ENCODE measurements at regions not wholly inside any gene's neighbourhood (a gene's known extent, or its start where the extent isn't known, plus 50 kb on each side); places are given as distances from the start of the nearest gene placed in this dataset.

DNA sequence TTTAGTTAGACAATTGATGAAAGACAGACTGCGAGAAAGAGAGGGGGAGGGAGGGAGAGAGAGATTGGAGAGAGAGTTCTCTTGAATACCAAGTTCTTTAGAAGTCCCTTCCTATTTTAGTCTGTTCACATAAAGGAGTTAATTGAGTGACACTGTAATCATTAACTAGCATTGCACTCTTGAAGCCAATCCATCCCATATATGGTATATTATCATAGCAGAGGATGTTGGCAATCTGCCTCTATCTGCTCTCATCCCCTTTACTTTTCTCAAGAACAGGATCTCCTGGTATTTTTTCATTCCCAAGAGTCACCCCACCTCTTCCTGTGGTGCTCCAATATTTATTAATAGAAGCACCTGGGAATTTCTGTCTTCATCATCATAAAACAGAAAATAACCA is 959.6 kb upstream of the NDST4 start:
- Histone ChIP-seq H3K36me3 (ENCODE audit: low read depth) (no peaks in the 10 kb centered on the region), H3K4me3 (ENCODE audit: severe bottlenecking) (no peak overlapping the region), H3K27me3 (ENCODE audit: insufficient read depth, poor library complexity, severe bottlenecking) (no peaks in the 10 kb centered on the region), H3K4me1 (ENCODE audit: insufficient read depth, poor library complexity, severe bottlenecking) (peaks cover 4% of the 10 kb centered on the region), H3K27ac (ENCODE audit: poor library complexity, severe bottlenecking) (no peak overlapping the region), H3K9me3 (ENCODE audit: severe bottlenecking) (no peaks in the 10 kb centered on the region)
- TF ChIP-seq, protein P1, sequence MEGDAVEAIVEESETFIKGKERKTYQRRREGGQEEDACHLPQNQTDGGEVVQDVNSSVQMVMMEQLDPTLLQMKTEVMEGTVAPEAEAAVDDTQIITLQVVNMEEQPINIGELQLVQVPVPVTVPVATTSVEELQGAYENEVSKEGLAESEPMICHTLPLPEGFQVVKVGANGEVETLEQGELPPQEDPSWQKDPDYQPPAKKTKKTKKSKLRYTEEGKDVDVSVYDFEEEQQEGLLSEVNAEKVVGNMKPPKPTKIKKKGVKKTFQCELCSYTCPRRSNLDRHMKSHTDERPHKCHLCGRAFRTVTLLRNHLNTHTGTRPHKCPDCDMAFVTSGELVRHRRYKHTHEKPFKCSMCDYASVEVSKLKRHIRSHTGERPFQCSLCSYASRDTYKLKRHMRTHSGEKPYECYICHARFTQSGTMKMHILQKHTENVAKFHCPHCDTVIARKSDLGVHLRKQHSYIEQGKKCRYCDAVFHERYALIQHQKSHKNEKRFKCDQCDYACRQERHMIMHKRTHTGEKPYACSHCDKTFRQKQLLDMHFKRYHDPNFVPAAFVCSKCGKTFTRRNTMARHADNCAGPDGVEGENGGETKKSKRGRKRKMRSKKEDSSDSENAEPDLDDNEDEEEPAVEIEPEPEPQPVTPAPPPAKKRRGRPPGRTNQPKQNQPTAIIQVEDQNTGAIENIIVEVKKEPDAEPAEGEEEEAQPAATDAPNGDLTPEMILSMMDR (IDR thresholded peaks at IDR 0.05; ENCODE audit: poor library complexity, severe bottlenecking), result no peak
- ATAC-seq (ENCODE audit: low read depth) (no peak), DNase-seq (ENCODE audit: low spot score) (no peak)

DNA sequence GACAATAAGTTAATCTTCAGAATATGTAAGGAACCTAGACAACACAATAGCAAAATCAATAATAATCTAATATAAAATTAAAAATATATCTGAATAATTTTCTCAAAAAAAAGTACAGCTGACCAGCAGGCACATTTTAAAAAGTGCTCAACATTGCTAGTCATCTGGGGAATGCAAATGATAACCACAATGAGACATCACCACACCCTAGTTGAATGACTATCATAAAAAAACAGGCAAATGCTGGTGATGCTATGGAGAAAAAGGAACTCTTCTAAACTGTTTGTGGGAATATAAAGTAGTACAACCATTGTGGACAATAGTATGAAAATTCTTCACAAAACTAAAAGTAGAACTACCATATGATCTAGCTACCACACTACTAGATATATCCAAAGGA is 956.9 kb upstream of the NDST4 start:
- Histone ChIP-seq H3K27ac (ENCODE audit: poor library complexity, severe bottlenecking) (no peak overlapping the region), H3K9me3 (ENCODE audit: severe bottlenecking) (peaks cover 2% of the 10 kb centered on the region), H3K27me3 (ENCODE audit: insufficient read depth, poor library complexity, severe bottlenecking) (no peaks in the 10 kb centered on the region), H3K4me3 (ENCODE audit: severe bottlenecking) (no peak overlapping the region), H3K4me1 (ENCODE audit: insufficient read depth, poor library complexity, severe bottlenecking) (peaks cover 4% of the 10 kb centered on the region), H3K36me3 (ENCODE audit: low read depth) (no peaks in the 10 kb centered on the region)
- TF ChIP-seq, protein P1 (IDR thresholded peaks at IDR 0.05; ENCODE audit: poor library complexity, severe bottlenecking), result no peak
- DNase-seq (ENCODE audit: low spot score) (no peak), ATAC-seq (ENCODE audit: low read depth) (peak; percentile 79; the same call in 2 of the 3 replicates)

DNA sequence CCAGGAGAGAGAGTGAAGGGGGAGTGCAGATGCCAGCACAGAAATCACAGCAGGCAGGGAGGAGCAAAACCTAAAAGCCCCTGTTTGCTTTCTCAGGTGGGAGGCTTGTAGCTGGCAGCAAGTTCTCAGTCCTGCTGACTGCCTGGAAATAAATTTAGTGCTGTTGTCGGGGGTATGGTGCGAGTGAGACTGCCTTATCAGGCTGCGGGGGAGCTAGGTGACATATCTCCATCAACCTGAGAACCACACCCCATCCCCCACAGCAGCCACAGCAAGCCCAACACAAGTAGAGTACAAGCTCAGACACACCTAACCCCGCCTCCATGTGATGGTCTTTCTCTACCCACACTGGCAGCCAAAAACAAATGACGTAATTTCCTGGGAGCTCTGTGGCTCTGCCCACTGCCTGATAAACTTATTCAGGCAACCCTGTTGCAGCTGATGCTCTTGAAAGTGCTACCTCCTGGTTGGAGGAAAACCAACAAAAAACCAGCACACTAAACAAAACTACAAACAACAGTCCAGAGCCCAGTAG is 953.4 kb upstream of the NDST4 start:
- no peak overlapping the region for H3K27ac ChIP-seq (ENCODE audit: poor library complexity, severe bottlenecking)
- no peak overlapping the region for H3K4me3 ChIP-seq (ENCODE audit: severe bottlenecking)
- peaks cover 2% of the 10 kb centered on the region for H3K9me3 ChIP-seq (ENCODE audit: severe bottlenecking)
- DNase-seq (ENCODE audit: low spot score) (no peak), ATAC-seq (ENCODE audit: low read depth) (peak; percentile 70; the same call in 2 of the 3 replicates)
- TF ChIP-seq, protein P1 (IDR thresholded peaks at IDR 0.05; ENCODE audit: poor library complexity, severe bottlenecking), result no peak
- no peaks in the 10 kb centered on the region for H3K27me3 ChIP-seq (ENCODE audit: insufficient read depth, poor library complexity, severe bottlenecking)
- peaks cover 4% of the 10 kb centered on the region for H3K4me1 ChIP-seq (ENCODE audit: insufficient read depth, poor library complexity, severe bottlenecking)
- no peaks in the 10 kb centered on the region for H3K36me3 ChIP-seq (ENCODE audit: low read depth)

DNA sequence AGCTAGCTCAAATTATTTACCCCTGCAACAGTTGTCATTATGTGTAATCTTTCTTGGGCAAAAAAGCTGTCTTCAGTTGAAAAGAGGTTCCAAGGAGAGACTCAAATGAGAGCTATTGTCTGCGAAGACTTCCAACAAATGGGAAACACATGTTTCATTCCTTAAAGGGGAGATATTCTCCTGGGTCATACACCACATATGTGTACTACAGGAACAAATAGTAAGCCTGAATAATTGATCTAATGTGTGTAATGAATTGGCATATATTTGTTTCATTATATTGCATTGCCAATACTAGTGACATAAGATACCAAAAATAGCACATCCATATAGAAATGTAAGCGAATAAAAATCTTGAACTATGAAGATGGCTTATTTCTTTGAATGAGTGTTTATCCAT is 950.9 kb upstream of the NDST4 start:
- TF ChIP-seq, protein P1 (IDR thresholded peaks at IDR 0.05; ENCODE audit: poor library complexity, severe bottlenecking), result no peak
- no peak overlapping the region for H3K27ac ChIP-seq (ENCODE audit: poor library complexity, severe bottlenecking)
- no peak overlapping the region for H3K4me3 ChIP-seq (ENCODE audit: severe bottlenecking)
- H3K27me3 ChIP-seq (ENCODE audit: insufficient read depth, poor library complexity, severe bottlenecking), result no peaks in the 10 kb centered on the region
- H3K36me3 ChIP-seq (ENCODE audit: low read depth), result no peaks in the 10 kb centered on the region
- ATAC-seq (ENCODE audit: low read depth) (no peak), DNase-seq (ENCODE audit: low spot score) (no peak)
- H3K9me3 ChIP-seq (ENCODE audit: severe bottlenecking), result peaks cover 2% of the 10 kb centered on the region
- H3K4me1 ChIP-seq (ENCODE audit: insufficient read depth, poor library complexity, severe bottlenecking), result no peaks in the 10 kb centered on the region

DNA sequence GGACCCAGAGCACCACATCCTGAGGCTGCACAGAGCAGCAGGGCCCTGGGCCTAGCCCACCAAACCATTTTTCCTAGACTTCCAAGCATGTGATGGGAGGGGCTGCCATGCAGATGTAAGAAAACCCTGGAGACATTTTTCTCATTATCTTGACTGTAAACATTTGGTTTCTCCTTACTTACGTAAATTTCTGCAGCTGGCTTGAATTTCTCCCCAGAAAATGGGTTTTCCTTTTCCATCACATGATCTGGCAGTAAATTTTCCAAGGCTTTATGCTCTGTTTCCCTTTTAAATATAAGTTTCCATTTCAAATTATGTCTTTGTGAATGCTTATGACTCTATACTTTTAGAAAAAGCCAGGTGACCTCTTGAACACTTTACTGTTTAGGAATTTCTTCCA is 945.9 kb upstream of the NDST4 start:
- H3K27me3 ChIP-seq (ENCODE audit: insufficient read depth, poor library complexity, severe bottlenecking), result no peaks in the 10 kb centered on the region
- TF ChIP-seq, protein P1 (IDR thresholded peaks at IDR 0.05; ENCODE audit: poor library complexity, severe bottlenecking), result no peak
- H3K4me1 ChIP-seq (ENCODE audit: insufficient read depth, poor library complexity, severe bottlenecking), result no peaks in the 10 kb centered on the region
- ATAC-seq (ENCODE audit: low read depth) (no peak), DNase-seq (ENCODE audit: low spot score) (no peak)
- no peak overlapping the region for H3K4me3 ChIP-seq (ENCODE audit: severe bottlenecking)
- no peaks in the 10 kb centered on the region for H3K9me3 ChIP-seq (ENCODE audit: severe bottlenecking)
- no peak overlapping the region for H3K27ac ChIP-seq (ENCODE audit: poor library complexity, severe bottlenecking)
- no peaks in the 10 kb centered on the region for H3K36me3 ChIP-seq (ENCODE audit: low read depth)
